Amniotic epithelial cell (primary cell): ENCODE measurements at regions not wholly inside any gene's neighbourhood (a gene's known extent, or its start where the extent isn't known, plus 50 kb on each side); places are given as distances from the start of the nearest gene placed in this dataset.

ENCODE experiments used
- DNase-seq: peaks from one replicate; pipeline ENCODE4 v3.0.0-alpha.2; 2010; ENCODE audit warnings: low read depth

- no peak for DNase-seq
Measured at GRCh38 chr11:2083411-2083810, 55.8 kb downstream of the IGF2 start.

- peak; percentile 95 for DNase-seq
Measured at GRCh38 chr11:2077061-2077802, 62.0 kb downstream of the IGF2 start.

- DNase-seq, result no peak
Measured at GRCh38 chr11:2076441-2076840, 62.7 kb downstream of the IGF2 start.

- DNase-seq, result no peak
Measured at GRCh38 chr11:2074266-2074825, 64.8 kb downstream of the IGF2 start.

- peak; percentile 76 for DNase-seq
Measured at GRCh38 chr11:2072551-2073261, 66.5 kb downstream of the IGF2 start.

GRCh38 chr11:2071748-2072385 is 67.3 kb downstream of the IGF2 start:
- DNase-seq, result peak; percentile 69
